GM18861 (cell line): ENCODE measurements at regions not wholly inside any gene's neighbourhood (a gene's known extent, or its start where the extent isn't known, plus 50 kb on each side); places are given as distances from the start of the nearest gene placed in this dataset.
"Not testable (repeated sequence)": the region's sequence is repeated elsewhere in the genome, so short reads cannot be mapped to it uniquely, and the experiment has no call there.

ENCODE experiments used
- ATAC-seq: cut with Tn5 transposase; IDR thresholded peaks from one replicate; pipeline ENCODE4 v1.9.1; 2021; ENCODE audit not compliant: unreplicated experiment

- ATAC-seq = no peak
Observed at GRCh38 chr16:17945080-17945601, 391.4 kb downstream of the NPIPA8 start.

GRCh38 chr16:17944345-17944744 is 392.2 kb downstream of the NPIPA8 start:
- ATAC-seq = no peak

GRCh38 chr16:17942067-17942466 is 394.5 kb downstream of the NPIPA8 start:
- no peak for ATAC-seq

GRCh38 chr16:17940584-17941364 is 395.8 kb downstream of the NPIPA8 start:
- no peak for ATAC-seq

GRCh38 chr16:17939723-17940122 is 396.8 kb downstream of the NPIPA8 start:
- peak; percentile 29 for ATAC-seq

GRCh38 chr16:17939122-17939536 is 397.4 kb downstream of the NPIPA8 start:
- peak; percentile 71 for ATAC-seq

GRCh38 chr16:17938546-17938945 is 398.0 kb downstream of the NPIPA8 start:
- no peak for ATAC-seq

GRCh38 chr16:17936766-17937402 is 399.7 kb downstream of the NPIPA8 start:
- no peak for ATAC-seq

- ATAC-seq = no peak
Observed at GRCh38 chr16:17930280-17930679, 406.3 kb downstream of the NPIPA8 start.

GRCh38 chr16:17926866-17927399 is 409.6 kb downstream of the NPIPA8 start:
- no peak for ATAC-seq

GRCh38 chr16:17926461-17926860 is 410.1 kb downstream of the NPIPA8 start:
- no peak for ATAC-seq

GRCh38 chr16:17925761-17926160 is 410.8 kb downstream of the NPIPA8 start:
- ATAC-seq = no peak

GRCh38 chr16:17921357-17921978 is 415.1 kb downstream of the NPIPA8 start:
- peak; percentile 59 for ATAC-seq

GRCh38 chr16:17917316-17918019 is 419.1 kb downstream of the NPIPA8 start:
- no peak for ATAC-seq

- no peak for ATAC-seq
Observed at GRCh38 chr16:17915791-17916190, 420.7 kb downstream of the NPIPA8 start.

- ATAC-seq = no peak
Observed at GRCh38 chr16:17914168-17914567, 422.4 kb downstream of the NPIPA8 start.

GRCh38 chr16:17911578-17911977 is 425.0 kb downstream of the NPIPA8 start:
- not testable (repeated sequence) for ATAC-seq

GRCh38 chr16:17906626-17907025 is 429.9 kb downstream of the NPIPA8 start:
- ATAC-seq = not testable (repeated sequence)

- ATAC-seq = no peak
Observed at GRCh38 chr16:17901309-17901708, 430.5 kb upstream of the XYLT1 start.

- ATAC-seq = no peak
Observed at GRCh38 chr16:17899141-17899540, 428.4 kb upstream of the XYLT1 start.

- no peak for ATAC-seq
Observed at GRCh38 chr16:17887963-17888362, 417.2 kb upstream of the XYLT1 start.
